K562 (cell line): ENCODE measurements at regions not wholly inside any gene's neighbourhood (a gene's known extent, or its start where the extent isn't known, plus 50 kb on each side); places are given as distances from the start of the nearest gene placed in this dataset.

Experiments
- ATAC-seq: fragments of 200-7000 bp; cut with Tn5 transposase; 3 replicates; pipeline ENCODE4 v1.9.1; 2020; ENCODE audit warnings: moderate library complexity
- BruUV-seq: library from RNA; stranded (reverse); fragments of 400-500 nt; replicated peaks from 2 replicates; lab custom pipeline; 2021; lab: Mats Ljungman, UMichigan
- CTCF ChIA-PET: fragments of 300-600 bp; formaldehyde crosslinking; extraction: SDS; loops from one replicate; lab custom pipeline; 2021; ENCODE audit warnings: low intra/inter-chr PET ratio; lab: Yijun Ruan, JAX
- POLR2A ChIA-PET: fragments of 300-600, 350-650 bp; sonication (Branson Sonifier 250); formaldehyde crosslinking; extraction: SDS; loops from one replicate; lab custom pipeline; 2021; ENCODE audit warnings: antibody characterized with exemption, inconsistent platforms; lab: Yijun Ruan, JAX
- DNase-seq, 4 experiments: peaks; one replicate each; pipeline versions ENCODE4 v3.0.0 to v3.0.0-alpha.2; 2011 to 2018; ENCODE audit warnings: low spot score in 3 of 4, mixed read lengths in 3 of 4; ENCODE audit errors: extremely low read depth in 1 of 4
- FAIRE-seq: peaks from 2 replicates; lab custom pipeline; 2011; peaks lifted over from hg19 to GRCh38; lab: Jason Lieb, UNC
- H2AFZ ChIP-seq: 2 replicates; pipeline ENCODE4 v1.6.0; 2011; ENCODE audit warnings: low read depth, low read length, control low read depth, inconsistent platforms
- H3K27ac ChIP-seq: fragments of 200-600 bp; 3 replicates; pipeline ENCODE4 v1.8.0; 2011; ENCODE audit warnings: low read depth, mild to moderate bottlenecking, control low read depth, inconsistent platforms, low read length, moderate library complexity, mixed read lengths; ENCODE audit errors: extremely low read depth
- H3K27me3 ChIP-seq, 2 experiments: fragments of 300-600 bp in 1 of 2; 2 replicates in 1 of 2; 3 replicates in 1 of 2; pipeline versions ENCODE4 v1.6.0 to v1.8.0; 2011; ENCODE audit warnings: inconsistent platforms in 2 of 2, low read length in 2 of 2, mild to moderate bottlenecking in 1 of 2, mixed read lengths in 1 of 2, moderate library complexity in 1 of 2; ENCODE audit not compliant: control insufficient read depth in 2 of 2, insufficient read depth in 2 of 2
- H3K36me3 ChIP-seq: fragments of 300-600 bp; 3 replicates; pipeline ENCODE4 v1.8.0; 2011; ENCODE audit warnings: mild to moderate bottlenecking, low read length, inconsistent platforms; ENCODE audit not compliant: control insufficient read depth, insufficient read depth
- H3K4me1 ChIP-seq, 2 experiments: fragments of 200-600 bp in 1 of 2; replicated peaks in 1 of 2; 2 replicates in 1 of 2; 3 replicates in 1 of 2; pipeline versions ENCODE4 v1.5.1 to v1.8.0; 2011; ENCODE audit warnings: inconsistent platforms in 2 of 2, low read length in 2 of 2, mild to moderate bottlenecking in 1 of 2, mixed read lengths in 1 of 2, moderate library complexity in 1 of 2; ENCODE audit not compliant: control insufficient read depth in 2 of 2, insufficient read depth in 2 of 2
- H3K4me2 ChIP-seq: 2 replicates; pipeline ENCODE4 v1.6.1; 2011; ENCODE audit warnings: low read length, control low read depth, inconsistent platforms, mixed read lengths; ENCODE audit not compliant: insufficient read depth
- H3K4me3 ChIP-seq: fragments of 200-600 bp; sonication (generic), shearing (Covaris generic); 2 replicates; pipeline ENCODE4 v1.5.1; 2016; ENCODE audit warnings: control low read depth, inconsistent platforms
- H3K79me2 ChIP-seq: fragments of 200-600 bp; 3 replicates; pipeline ENCODE4 v1.8.0; 2011; ENCODE audit warnings: low read length, inconsistent platforms; ENCODE audit not compliant: control insufficient read depth, insufficient read depth
- H3K9ac ChIP-seq, 2 experiments: 2 replicates each; pipeline versions ENCODE4 v1.6.0 to v1.6.1; 2011; ENCODE audit warnings: low read depth in 2 of 2, low read length in 2 of 2, control low read depth in 1 of 2, inconsistent platforms in 1 of 2, mild to moderate bottlenecking in 1 of 2, mixed read lengths in 1 of 2; ENCODE audit not compliant: insufficient read depth in 1 of 2
- H3K9me1 ChIP-seq: one replicate; pipeline ENCODE4 v1.6.0; 2011; ENCODE audit warnings: inconsistent platforms, mild to moderate bottlenecking, low read length, moderate library complexity; ENCODE audit not compliant: control insufficient read depth, insufficient read depth
- H3K9me3 ChIP-seq: replicated peaks from 2 replicates; pipeline ENCODE4 v1.5.1; 2011; ENCODE audit warnings: low read depth, low read length, inconsistent platforms; ENCODE audit not compliant: control insufficient read depth, insufficient read depth
- H4K20me1 ChIP-seq: replicated peaks from 2 replicates; pipeline ENCODE4 v1.6.1; 2011; ENCODE audit warnings: low read length, inconsistent platforms, mixed read lengths; ENCODE audit not compliant: control insufficient read depth, insufficient read depth
- BRD9 ChIP-seq: fragments of 450-650 bp; IDR thresholded peaks from 2 replicates; pipeline ENCODE4 v1.6.1; 2018; ENCODE audit warnings: low read depth; ENCODE audit not compliant: partially characterized antibody
- C11orf30 ChIP-seq: fragments of 450-650 bp; IDR thresholded peaks from 2 replicates; pipeline ENCODE4 v1.6.1; 2016; ENCODE audit warnings: low read depth, mild to moderate bottlenecking
- CEBPG ChIP-seq, 3 experiments: fragments of 200-800 bp in 1 of 3; sonication (Bioruptor generic) in 1 of 3; sonication (generic) in 1 of 3; formaldehyde crosslinking in 1 of 3; IDR thresholded peaks in 2 of 3; conservative IDR thresholded peaks in 1 of 3; 2 replicates each; pipeline versions ENCODE4 v1.6.1 to v1.8.0; 2016 to 2022; ENCODE audit warnings: missing compliant biosample characterization in 2 of 3, missing genetic modification characterization in 2 of 3, mild to moderate bottlenecking in 1 of 3, missing genetic modification reagents in 1 of 3
- ELF2 ChIP-seq: fragments of 250-450 bp; sonication (Bioruptor Pico); IDR thresholded peaks from 2 replicates; pipeline ENCODE4 v1.5.0; 2021; ENCODE audit warnings: mild to moderate bottlenecking
- FOXK2 ChIP-seq, 2 experiments: fragments of 450-650 bp; IDR thresholded peaks in 1 of 2; conservative IDR thresholded peaks in 1 of 2; 2 replicates each; pipeline ENCODE4 v1.6.1; 2016; ENCODE audit warnings: low read depth in 2 of 2, mild to moderate bottlenecking in 1 of 2
- GATAD2B ChIP-seq: fragments of 450-650 bp; IDR thresholded peaks from 2 replicates; pipeline ENCODE4 v1.6.1; 2017; ENCODE audit warnings: mild to moderate bottlenecking, borderline replicate concordance
- HDAC1 ChIP-seq, 2 experiments: fragments of 450-650 bp; IDR thresholded peaks; 2 replicates each; pipeline ENCODE4 v1.6.1; 2016 to 2017; ENCODE audit warnings: inconsistent platforms in 1 of 2, mild to moderate bottlenecking in 1 of 2, moderate library complexity in 1 of 2
- HMG20B ChIP-seq: fragments of 250-450 bp; sonication (Bioruptor Pico); IDR thresholded peaks from 2 replicates; pipeline ENCODE4 v1.5.0; 2021; ENCODE audit warnings: mild to moderate bottlenecking
- HNRNPH1 ChIP-seq: fragments of 200-400 bp; formaldehyde crosslinking; optimal IDR thresholded peaks from 2 replicates; pipeline ENCODE3; 2017; ENCODE audit warnings: low read depth, mild to moderate bottlenecking, low read length, moderate library complexity
- HNRNPUL1 ChIP-seq: fragments of 200-400 bp; formaldehyde crosslinking; IDR thresholded peaks from 2 replicates; pipeline ENCODE4 v1.6.1; 2017; ENCODE audit warnings: low read length
- L3MBTL2 ChIP-seq: fragments of 450-650 bp; IDR thresholded peaks from 2 replicates; pipeline ENCODE4 v1.6.1; 2016; ENCODE audit warnings: mild to moderate bottlenecking, moderate library complexity
- MTF1 ChIP-seq: fragments of 250-450 bp; sonication (Bioruptor Pico); IDR thresholded peaks from 2 replicates; pipeline ENCODE4 v1.9.0; 2021; ENCODE audit warnings: moderate library complexity, mild to moderate bottlenecking, inconsistent platforms, borderline replicate concordance
- RAD51 ChIP-seq: fragments of 450-650 bp; IDR thresholded peaks from 2 replicates; pipeline ENCODE4 v1.7.1; 2016; ENCODE audit warnings: low read depth, mild to moderate bottlenecking, borderline replicate concordance
- RBM39 ChIP-seq: fragments of 200-400 bp; formaldehyde crosslinking; optimal IDR thresholded peaks from 2 replicates; pipeline ENCODE3; 2018; ENCODE audit warnings: low read depth, low read length
- SREBF1 ChIP-seq: fragments of 150-350 bp; IDR thresholded peaks from 2 replicates; pipeline ENCODE4 v1.6.1; 2014; ENCODE audit warnings: antibody characterized with exemption, low read depth, low read length, borderline replicate concordance
- TCFL5 ChIP-seq: fragments of 250-450 bp; sonication (Bioruptor Pico); conservative IDR thresholded peaks from 2 replicates; pipeline ENCODE4 v1.6.1; 2021; ENCODE audit warnings: mild to moderate bottlenecking, moderate library complexity, matching md5 sums
- TRIM24 ChIP-seq, 2 experiments: fragments of 450-650 bp; IDR thresholded peaks; 2 replicates each; pipeline ENCODE4 v1.6.1; 2016
- ZNF384 ChIP-seq: IDR thresholded peaks from 2 replicates; pipeline ENCODE4 v1.6.1; 2012; ENCODE audit warnings: low read depth, low read length, improper control_type of control experiment
- ZZZ3 ChIP-seq: fragments of 450-650 bp; IDR thresholded peaks from 2 replicates; pipeline ENCODE4 v1.6.1; 2016; ENCODE audit warnings: antibody characterized with exemption, mild to moderate bottlenecking, moderate library complexity
- WGBS: fragments of 100-300 bp; shearing (Covaris generic); methylation state at CpG from one replicate; pipeline ENCODE4 v1.1.6; 2016; ENCODE audit warnings: low coverage, mixed read lengths; ENCODE audit not compliant: insufficient coverage; ENCODE audit errors: missing lambda C conversion rate; 5-methylcytosine and 5-hydroxymethylcytosine counted together
- in situ Hi-C: fragments of 300-500 bp; cut with MboI; formaldehyde crosslinking; loops from 4 replicates; pipeline ENCODE4 v1.15.0; 2018; ENCODE audit warnings: inconsistent platforms, mixed read lengths
- intact Hi-C: fragments of 100-400 bp; cut with micrococcal nuclease; formaldehyde crosslinking; loops from 2 replicates; pipeline ENCODE4 v1.14.2; 2022
- TF ChIP-seq, protein P1 (sequence below): sonication (generic); formaldehyde crosslinking; IDR thresholded peaks from 2 replicates; pipeline ENCODE4 v1.8.0; 2022; ENCODE audit warnings: missing genetic modification reagents, mild to moderate bottlenecking, moderate library complexity, borderline replicate concordance
- TF ChIP-seq, protein P2 (sequence below): sonication (generic); formaldehyde crosslinking; IDR thresholded peaks from 2 replicates; pipeline ENCODE4 v1.5.0; 2020; ENCODE audit warnings: missing genetic modification reagents
- TF ChIP-seq, protein P3 (sequence below): fragments of 450-650 bp; IDR thresholded peaks from 2 replicates; pipeline ENCODE4 v1.6.1; 2016; ENCODE audit warnings: missing biosample characterization, missing genetic modification characterization

DNA sequence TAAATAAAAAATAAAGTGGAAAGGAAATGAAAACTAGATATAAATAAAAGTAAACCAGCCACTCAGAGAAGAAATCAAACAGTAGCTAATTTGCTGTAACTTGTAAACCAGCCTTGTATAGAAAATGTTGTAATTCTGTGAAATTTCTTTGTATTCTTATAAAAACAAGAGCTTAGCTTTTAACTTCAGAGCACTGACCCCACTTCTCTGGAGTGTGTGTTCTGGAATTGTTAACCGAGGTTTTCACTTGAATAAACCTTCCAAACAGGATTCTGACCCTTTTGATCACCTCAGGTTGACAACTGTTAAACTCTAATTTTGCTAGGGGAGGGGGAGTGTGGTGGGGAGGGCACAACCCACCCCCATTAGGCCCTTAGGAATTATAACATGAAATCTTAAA is 151.9 kb upstream of the TRIM24 start (continued):
- TF ChIP-seq, protein P1, sequence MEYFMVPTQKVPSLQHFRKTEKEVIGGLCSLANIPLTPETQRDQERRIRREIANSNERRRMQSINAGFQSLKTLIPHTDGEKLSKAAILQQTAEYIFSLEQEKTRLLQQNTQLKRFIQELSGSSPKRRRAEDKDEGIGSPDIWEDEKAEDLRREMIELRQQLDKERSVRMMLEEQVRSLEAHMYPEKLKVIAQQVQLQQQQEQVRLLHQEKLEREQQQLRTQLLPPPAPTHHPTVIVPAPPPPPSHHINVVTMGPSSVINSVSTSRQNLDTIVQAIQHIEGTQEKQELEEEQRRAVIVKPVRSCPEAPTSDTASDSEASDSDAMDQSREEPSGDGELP, result no peak
- no peak for TF ChIP-seq ELF2 (CRISPR knock-in tag)
- TF ChIP-seq BRD9, result no peak
- no peak for TF ChIP-seq MTF1 (CRISPR knock-in tag)
- no peak for TF ChIP-seq GATAD2B

DNA sequence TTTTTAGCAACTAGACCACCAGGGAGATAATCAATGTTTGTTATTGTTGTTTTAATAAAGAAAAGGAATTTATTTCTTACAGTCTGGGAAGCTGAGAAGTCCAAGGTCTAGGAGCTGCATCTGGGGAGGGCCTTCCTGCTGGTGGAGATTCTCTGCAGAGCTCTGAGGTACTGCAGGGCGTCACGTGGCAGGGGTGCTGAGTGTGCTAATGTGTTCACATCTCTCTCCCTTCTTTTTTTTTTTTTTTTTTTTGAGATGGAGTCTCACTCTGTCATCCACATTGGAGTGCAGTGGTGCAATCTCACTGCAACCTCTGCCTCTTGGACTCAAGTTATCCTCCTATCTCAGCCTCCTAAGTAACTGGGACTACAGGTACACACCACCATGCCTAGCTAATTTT is 150.9 kb upstream of the TRIM24 start:
- CTCF ChIA-PET, result no interaction called here
- Histone ChIP-seq H3K27ac (no peak overlapping the region), H3K36me3 (no peaks in the 10 kb centered on the region), H3K79me2 (no peaks in the 10 kb centered on the region), H4K20me1 (no peaks in the 10 kb centered on the region), H2AFZ (no peak overlapping the region), H3K27me3 (no peaks in the 10 kb centered on the region), H3K4me1 (peaks cover 5 to 6% of the 10 kb centered on the region in 2 experiments; a peak in 4 of 5 replicates), H3K9ac (no peak overlapping the region), H3K4me2 (no peak overlapping the region), H3K9me3 (no peaks in the 10 kb centered on the region), H3K9me1 (no peaks in the 10 kb centered on the region), H3K4me3 (no peak overlapping the region)
- peak; percentile 21; the same call in 2 of the 3 replicates for ATAC-seq
- whole genome bisulfite sequencing, result 19% methylated on average over 2 of the region's 2 CpGs
- intact Hi-C loops (no loop called here), in situ Hi-C loops (no loop called here)
- FAIRE-seq, result no peak
- BruUV-seq, result no TSS peak
- DNase-seq, result no peak
- POLR2A ChIA-PET, result no interaction called here
- TF ChIP-seq HNRNPH1 (no peak), L3MBTL2 (no peak), HMG20B (no peak), FOXK2 (conservative IDR thresholded peaks at IDR 0.05 in 1 of 2, IDR thresholded peaks at IDR 0.05 in 1 of 2; ENCODE audit: low read depth in 2 of 2) (no peak), ZNF384 (peak; percentile 61; the same call in 1 of the 2 replicates), TRIM24 (IDR thresholded peaks at IDR 0.05) (peak; percentile 45 to 57; a peak in 2 of 4 replicates), C11orf30 (no peak), TCFL5 (CRISPR knock-in tag) (no peak), CEBPG (CRISPR knock-in tag; IDR thresholded peaks at IDR 0.05) (no peak), CEBPG (tag; conservative IDR thresholded peaks at IDR 0.05 in 1 of 2, IDR thresholded peaks at IDR 0.05 in 1 of 2) (peak in 1 of 2 experiments; percentile 49; a peak in 2 of 4 replicates), RAD51 (peak; percentile 57; the same call in 1 of the 2 replicates), SREBF1 (no peak), ZZZ3 (no peak), HNRNPUL1 (no peak), HDAC1 (IDR thresholded peaks at IDR 0.05) (no peak), RBM39 (no peak)
- TF ChIP-seq, protein P2, sequence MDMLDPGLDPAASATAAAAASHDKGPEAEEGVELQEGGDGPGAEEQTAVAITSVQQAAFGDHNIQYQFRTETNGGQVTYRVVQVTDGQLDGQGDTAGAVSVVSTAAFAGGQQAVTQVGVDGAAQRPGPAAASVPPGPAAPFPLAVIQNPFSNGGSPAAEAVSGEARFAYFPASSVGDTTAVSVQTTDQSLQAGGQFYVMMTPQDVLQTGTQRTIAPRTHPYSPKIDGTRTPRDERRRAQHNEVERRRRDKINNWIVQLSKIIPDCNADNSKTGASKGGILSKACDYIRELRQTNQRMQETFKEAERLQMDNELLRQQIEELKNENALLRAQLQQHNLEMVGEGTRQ, result peak; percentile 48; the same call in 1 of the 2 replicates
- TF ChIP-seq, protein P3, sequence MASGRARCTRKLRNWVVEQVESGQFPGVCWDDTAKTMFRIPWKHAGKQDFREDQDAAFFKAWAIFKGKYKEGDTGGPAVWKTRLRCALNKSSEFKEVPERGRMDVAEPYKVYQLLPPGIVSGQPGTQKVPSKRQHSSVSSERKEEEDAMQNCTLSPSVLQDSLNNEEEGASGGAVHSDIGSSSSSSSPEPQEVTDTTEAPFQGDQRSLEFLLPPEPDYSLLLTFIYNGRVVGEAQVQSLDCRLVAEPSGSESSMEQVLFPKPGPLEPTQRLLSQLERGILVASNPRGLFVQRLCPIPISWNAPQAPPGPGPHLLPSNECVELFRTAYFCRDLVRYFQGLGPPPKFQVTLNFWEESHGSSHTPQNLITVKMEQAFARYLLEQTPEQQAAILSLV (tag), result no peak
